ENCODE measurements at regions not wholly inside any gene's neighbourhood (a gene's known extent, or its start where the extent isn't known, plus 50 kb on each side); places are given as distances from the start of the nearest gene placed in this dataset.
A peak's percentile ranks its signal among the peaks of the same experiment; 100 is the strongest.
"Not testable (repeated sequence)": the region's sequence is repeated elsewhere in the genome, so short reads cannot be mapped to it uniquely, and the experiment has no call there.

GRCh38 chr9:117644133-117644931 is 59.9 kb upstream of the TLR4 start:
- dilution Hi-C loops (cut with MboI; ENCODE audit: extremely low pct_ligation_motif_present, low sequenced_read_pairs): no loop called here
- FAIRE-seq: peak; percentile 69

GRCh38 chr9:117643288-117643654 is 60.9 kb upstream of the TLR4 start:
- H3K27me3 ChIP-seq (ENCODE audit: control insufficient read depth, extremely low read depth, insufficient read depth, low read length): peaks cover 5% of the 10 kb centered on the region
- no peaks in the 10 kb centered on the region for H3K79me2 ChIP-seq (ENCODE audit: control insufficient read depth, insufficient read depth, low read length)
- no peak overlapping the region for H3K9ac ChIP-seq (ENCODE audit: control insufficient read depth, extremely low read depth, insufficient read depth, low read length)
- TF ChIP-seq EZH2 (IDR thresholded peaks at IDR 0.05; ENCODE audit: low read length): no peak
- TF ChIP-seq CTCF (optimal IDR thresholded peaks at IDR 0.05 in 1 of 3, IDR thresholded peaks at IDR 0.05 in 1 of 3, conservative IDR thresholded peaks at IDR 0.05 in 1 of 3; ENCODE audit: extremely low read depth in 1 of 3, insufficient read depth in 2 of 3, low read length in 3 of 3): no peak
- dilution Hi-C loops (cut with MboI; ENCODE audit: extremely low pct_ligation_motif_present, low sequenced_read_pairs): no loop called here
- H4K20me1 ChIP-seq (ENCODE audit: control insufficient read depth, extremely low read depth, insufficient read depth, low read length): no peaks in the 10 kb centered on the region
- FAIRE-seq (no peak), DNase-seq (ENCODE audit: low read depth, low spot score) (no peak)
- H2AFZ ChIP-seq (ENCODE audit: control insufficient read depth, low read length): no peak overlapping the region
- no peaks in the 10 kb centered on the region for H3K36me3 ChIP-seq (ENCODE audit: control insufficient read depth in 2 of 2, extremely low read depth in 1 of 2, insufficient read depth in 2 of 2, low read length in 2 of 2)
- no peak overlapping the region for H3K27ac ChIP-seq (ENCODE audit: control insufficient read depth, insufficient read depth, low read length)
- H3K9me1 ChIP-seq (ENCODE audit: control insufficient read depth, extremely low read depth, insufficient read depth, low read length): no peaks in the 10 kb centered on the region
- no peak overlapping the region for H3K4me3 ChIP-seq (ENCODE audit: control insufficient read depth in 2 of 3, extremely low read depth in 1 of 3, insufficient read depth in 2 of 3, low read depth in 1 of 3, low read length in 3 of 3)
- no peaks in the 10 kb centered on the region for H3K9me3 ChIP-seq (ENCODE audit: control insufficient read depth, low read depth, low read length)
- H3K4me2 ChIP-seq (ENCODE audit: control insufficient read depth, extremely low read depth, insufficient read depth, low read depth, low read length): no peak overlapping the region
- H3K4me1 ChIP-seq (ENCODE audit: control insufficient read depth, extremely low read depth, insufficient read depth, low read length): no peaks in the 10 kb centered on the region

More at GRCh38 chr9:117644133-117644931, 59.9 kb upstream of the TLR4 start:
- H3K9me1 ChIP-seq (ENCODE audit: control insufficient read depth, extremely low read depth, insufficient read depth, low read length): no peaks in the 10 kb centered on the region
- peak; percentile 91 to 96 (median 95) for TF ChIP-seq CTCF (optimal IDR thresholded peaks at IDR 0.05 in 1 of 3, IDR thresholded peaks at IDR 0.05 in 1 of 3, conservative IDR thresholded peaks at IDR 0.05 in 1 of 3; ENCODE audit: extremely low read depth in 1 of 3, insufficient read depth in 2 of 3, low read length in 3 of 3)
- no peak for TF ChIP-seq EZH2 (IDR thresholded peaks at IDR 0.05; ENCODE audit: low read length)
- H3K4me2 ChIP-seq (ENCODE audit: control insufficient read depth, extremely low read depth, insufficient read depth, low read depth, low read length): peak overlapping the region; percentile 22
- H3K27ac ChIP-seq (ENCODE audit: control insufficient read depth, insufficient read depth, low read length): no peak overlapping the region
- no peak overlapping the region for H3K4me3 ChIP-seq (ENCODE audit: control insufficient read depth in 2 of 3, extremely low read depth in 1 of 3, insufficient read depth in 2 of 3, low read depth in 1 of 3, low read length in 3 of 3)
- H3K79me2 ChIP-seq (ENCODE audit: control insufficient read depth, insufficient read depth, low read length): no peaks in the 10 kb centered on the region
- no peaks in the 10 kb centered on the region for H3K36me3 ChIP-seq (ENCODE audit: control insufficient read depth in 2 of 2, extremely low read depth in 1 of 2, insufficient read depth in 2 of 2, low read length in 2 of 2)
- H4K20me1 ChIP-seq (ENCODE audit: control insufficient read depth, extremely low read depth, insufficient read depth, low read length): no peaks in the 10 kb centered on the region
- no peak overlapping the region for H3K9ac ChIP-seq (ENCODE audit: control insufficient read depth, extremely low read depth, insufficient read depth, low read length)
- H3K9me3 ChIP-seq (ENCODE audit: control insufficient read depth, low read depth, low read length): no peaks in the 10 kb centered on the region
- peak; percentile 4 for DNase-seq (ENCODE audit: low read depth, low spot score)
- peaks cover 5% of the 10 kb centered on the region for H3K27me3 ChIP-seq (ENCODE audit: control insufficient read depth, extremely low read depth, insufficient read depth, low read length)
- H2AFZ ChIP-seq (ENCODE audit: control insufficient read depth, low read length): peak overlapping the region; percentile 9
- H3K4me1 ChIP-seq (ENCODE audit: control insufficient read depth, extremely low read depth, insufficient read depth, low read length): no peaks in the 10 kb centered on the region

GRCh38 chr9:117642571-117643287 is 61.5 kb upstream of the TLR4 start:
- H3K36me3 ChIP-seq (ENCODE audit: control insufficient read depth in 2 of 2, extremely low read depth in 1 of 2, insufficient read depth in 2 of 2, low read length in 2 of 2); H3K27ac ChIP-seq (ENCODE audit: control insufficient read depth, insufficient read depth, low read length); H3K9me1 ChIP-seq (ENCODE audit: control insufficient read depth, extremely low read depth, insufficient read depth, low read length); DNase-seq (ENCODE audit: low read depth, low spot score); H3K9ac ChIP-seq (ENCODE audit: control insufficient read depth, extremely low read depth, insufficient read depth, low read length); H3K9me3 ChIP-seq (ENCODE audit: control insufficient read depth, low read depth, low read length); H3K27me3 ChIP-seq (ENCODE audit: control insufficient read depth, extremely low read depth, insufficient read depth, low read length); H3K4me1 ChIP-seq (ENCODE audit: control insufficient read depth, extremely low read depth, insufficient read depth, low read length); H3K4me3 ChIP-seq (ENCODE audit: control insufficient read depth in 2 of 3, extremely low read depth in 1 of 3, insufficient read depth in 2 of 3, low read depth in 1 of 3, low read length in 3 of 3); H4K20me1 ChIP-seq (ENCODE audit: control insufficient read depth, extremely low read depth, insufficient read depth, low read length); FAIRE-seq; H3K79me2 ChIP-seq (ENCODE audit: control insufficient read depth, insufficient read depth, low read length); H3K4me2 ChIP-seq (ENCODE audit: control insufficient read depth, extremely low read depth, insufficient read depth, low read depth, low read length); dilution Hi-C loops (cut with MboI; ENCODE audit: extremely low pct_ligation_motif_present, low sequenced_read_pairs); H2AFZ ChIP-seq (ENCODE audit: control insufficient read depth, low read length): not testable (repeated sequence)

Data from keratinocyte (primary cell).